ENCODE measurements at regions not wholly inside any gene's neighbourhood (a gene's known extent, or its start where the extent isn't known, plus 50 kb on each side); places are given as distances from the start of the nearest gene placed in this dataset.

DNA sequence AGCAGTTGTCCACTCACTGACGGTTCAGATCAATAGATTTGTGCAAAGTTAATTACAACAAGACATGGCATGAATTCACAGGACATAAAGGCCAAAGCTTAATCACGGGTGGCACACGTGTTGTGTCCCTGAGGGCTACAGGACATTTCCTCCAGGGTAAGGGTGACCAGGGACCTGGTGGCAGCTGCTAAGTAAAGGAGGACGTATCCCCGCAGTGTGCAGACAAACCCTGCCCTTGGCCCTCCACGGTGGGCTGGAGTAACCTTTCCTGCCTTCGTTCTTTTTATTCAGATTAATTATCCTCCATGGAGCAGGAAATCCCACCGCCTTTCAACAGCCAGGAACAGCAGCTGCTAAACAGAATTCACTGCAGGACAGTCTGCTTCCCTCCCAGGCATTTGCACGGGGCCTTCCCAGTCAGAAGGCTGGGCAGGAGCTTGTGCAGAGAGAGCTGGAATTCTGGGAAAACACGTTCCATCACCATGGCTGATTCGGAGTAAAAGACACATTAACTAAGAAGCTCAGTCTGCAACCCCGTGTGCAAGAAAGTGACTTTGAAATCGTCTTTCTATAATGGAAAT is 289.9 kb upstream of the SFSWAP start:
- Histone ChIP-seq H3K79me2 (ENCODE audit: insufficient read depth, low read length) (no peaks in the 10 kb centered on the region), H3K9ac (ENCODE audit: low read length) (no peak overlapping the region), H3K4me2 (ENCODE audit: low read length) (no peak overlapping the region), H3K4me1 (ENCODE audit: insufficient read depth, low read length, severe bottlenecking) (no peaks in the 10 kb centered on the region), H4K20me1 (ENCODE audit: insufficient read depth, low read length) (no peaks in the 10 kb centered on the region), H3K4me3 (ENCODE audit: low read depth, low read length, poor library complexity, severe bottlenecking) (no peak overlapping the region), H3K27me3 (ENCODE audit: insufficient read depth, low read length) (0 out of 2 replicates have a peak, but pooled peaks cover 4% of the 10 kb centered on the region), H3F3A (ENCODE audit: insufficient read depth, low read length) (no peaks in the 10 kb centered on the region), H3K36me3 (ENCODE audit: insufficient read depth, low read length) (no peaks in the 10 kb centered on the region), H3K27ac (ENCODE audit: low read depth, low read length, poor library complexity, severe bottlenecking) (no peak overlapping the region), H3K9me2 (ENCODE audit: low read depth, low read length) (no peaks in the 10 kb centered on the region), H3K9me3 (ENCODE audit: low read length) (no peaks in the 10 kb centered on the region), H2AFZ (ENCODE audit: low read length) (no peak overlapping the region)
- TF ChIP-seq EZH2 (IDR thresholded peaks at IDR 0.05; ENCODE audit: borderline replicate concordance, low read length), result no peak
- TF ChIP-seq, protein P1, sequence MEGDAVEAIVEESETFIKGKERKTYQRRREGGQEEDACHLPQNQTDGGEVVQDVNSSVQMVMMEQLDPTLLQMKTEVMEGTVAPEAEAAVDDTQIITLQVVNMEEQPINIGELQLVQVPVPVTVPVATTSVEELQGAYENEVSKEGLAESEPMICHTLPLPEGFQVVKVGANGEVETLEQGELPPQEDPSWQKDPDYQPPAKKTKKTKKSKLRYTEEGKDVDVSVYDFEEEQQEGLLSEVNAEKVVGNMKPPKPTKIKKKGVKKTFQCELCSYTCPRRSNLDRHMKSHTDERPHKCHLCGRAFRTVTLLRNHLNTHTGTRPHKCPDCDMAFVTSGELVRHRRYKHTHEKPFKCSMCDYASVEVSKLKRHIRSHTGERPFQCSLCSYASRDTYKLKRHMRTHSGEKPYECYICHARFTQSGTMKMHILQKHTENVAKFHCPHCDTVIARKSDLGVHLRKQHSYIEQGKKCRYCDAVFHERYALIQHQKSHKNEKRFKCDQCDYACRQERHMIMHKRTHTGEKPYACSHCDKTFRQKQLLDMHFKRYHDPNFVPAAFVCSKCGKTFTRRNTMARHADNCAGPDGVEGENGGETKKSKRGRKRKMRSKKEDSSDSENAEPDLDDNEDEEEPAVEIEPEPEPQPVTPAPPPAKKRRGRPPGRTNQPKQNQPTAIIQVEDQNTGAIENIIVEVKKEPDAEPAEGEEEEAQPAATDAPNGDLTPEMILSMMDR (IDR thresholded peaks at IDR 0.05; ENCODE audit: low read length), result no peak

DNA sequence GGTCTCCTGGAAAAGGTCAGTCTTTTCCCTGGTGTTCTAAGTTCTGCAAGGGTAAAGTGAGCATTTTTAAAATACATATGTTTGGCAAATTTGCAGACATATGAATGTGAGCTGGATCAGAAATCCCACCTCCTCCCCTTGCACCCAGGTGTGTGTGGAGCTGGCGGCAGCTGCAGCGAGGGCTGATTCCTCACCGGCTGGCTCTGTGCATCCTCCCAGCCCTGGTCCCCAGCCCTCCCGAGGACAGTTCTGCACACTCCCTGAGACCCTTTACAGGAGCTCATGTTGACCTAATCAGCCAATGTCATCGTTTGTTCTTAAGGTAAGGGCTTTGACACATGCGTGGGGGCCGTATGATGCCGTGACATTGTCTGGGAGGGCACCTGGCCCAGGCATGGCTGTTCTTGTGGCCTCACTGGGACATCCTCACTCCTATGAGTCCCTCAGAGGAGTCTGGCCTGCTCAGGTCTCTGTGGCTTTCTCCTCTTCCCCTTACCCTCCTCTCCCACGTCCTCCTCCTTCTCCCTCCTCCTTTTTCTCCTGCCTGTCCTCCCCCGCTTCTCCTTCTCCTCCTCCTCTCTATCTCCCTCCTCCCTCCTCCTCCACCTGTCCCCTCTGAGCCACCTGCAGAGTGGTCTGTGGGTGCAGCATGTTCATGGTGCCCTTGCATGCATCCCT is 289.2 kb upstream of the SFSWAP start:
- no peaks in the 10 kb centered on the region for H3K9me3 ChIP-seq (ENCODE audit: low read length)
- 0 out of 2 replicates have a peak, but pooled peaks cover 4% of the 10 kb centered on the region for H3K27me3 ChIP-seq (ENCODE audit: insufficient read depth, low read length)
- TF ChIP-seq, protein P1 (IDR thresholded peaks at IDR 0.05; ENCODE audit: low read length), result no peak
- no peak for TF ChIP-seq EZH2 (IDR thresholded peaks at IDR 0.05; ENCODE audit: borderline replicate concordance, low read length)

DNA sequence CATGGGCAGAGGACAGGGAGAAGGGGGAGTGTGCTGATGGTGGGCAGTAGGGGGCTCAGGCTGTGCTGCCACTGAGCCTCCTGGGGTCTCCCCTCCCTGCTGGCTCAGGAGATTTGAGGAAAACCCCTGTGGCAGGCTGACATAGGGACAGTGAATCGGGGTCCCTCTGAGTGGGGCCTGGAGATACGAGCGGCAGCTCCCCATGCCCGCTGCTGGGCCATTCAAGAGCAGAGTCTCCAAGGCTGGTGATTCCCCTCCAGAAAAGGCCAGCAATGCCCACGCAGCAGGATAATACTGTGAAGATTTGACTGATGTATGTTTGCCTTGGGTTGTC is 288.7 kb upstream of the SFSWAP start:
- Histone ChIP-seq H3K9me2 (ENCODE audit: low read depth, low read length) (no peaks in the 10 kb centered on the region), H3F3A (ENCODE audit: insufficient read depth, low read length) (no peaks in the 10 kb centered on the region), H3K4me2 (ENCODE audit: low read length) (no peak overlapping the region), H3K27ac (ENCODE audit: low read depth, low read length, poor library complexity, severe bottlenecking) (no peak overlapping the region), H3K9ac (ENCODE audit: low read length) (no peak overlapping the region), H3K79me2 (ENCODE audit: insufficient read depth, low read length) (no peaks in the 10 kb centered on the region), H2AFZ (ENCODE audit: low read length) (no peak overlapping the region), H3K36me3 (ENCODE audit: insufficient read depth, low read length) (no peaks in the 10 kb centered on the region), H4K20me1 (ENCODE audit: insufficient read depth, low read length) (no peaks in the 10 kb centered on the region), H3K4me3 (ENCODE audit: low read depth, low read length, poor library complexity, severe bottlenecking) (no peak overlapping the region), H3K27me3 (ENCODE audit: insufficient read depth, low read length) (0 out of 2 replicates have a peak, but pooled peaks cover 4% of the 10 kb centered on the region), H3K4me1 (ENCODE audit: insufficient read depth, low read length, severe bottlenecking) (no peaks in the 10 kb centered on the region), H3K9me3 (ENCODE audit: low read length) (no peaks in the 10 kb centered on the region)
- no peak for TF ChIP-seq EZH2 (IDR thresholded peaks at IDR 0.05; ENCODE audit: borderline replicate concordance, low read length)
- TF ChIP-seq, protein P1 (IDR thresholded peaks at IDR 0.05; ENCODE audit: low read length), result no peak

More for the DNA sequence above, 289.2 kb upstream of the SFSWAP start:
- H3K36me3 ChIP-seq (ENCODE audit: insufficient read depth, low read length), result no peaks in the 10 kb centered on the region
- H3K9ac ChIP-seq (ENCODE audit: low read length), result no peak overlapping the region
- no peaks in the 10 kb centered on the region for H3K9me2 ChIP-seq (ENCODE audit: low read depth, low read length)
- H4K20me1 ChIP-seq (ENCODE audit: insufficient read depth, low read length), result no peaks in the 10 kb centered on the region
- no peaks in the 10 kb centered on the region for H3K4me1 ChIP-seq (ENCODE audit: insufficient read depth, low read length, severe bottlenecking)
- H3K27ac ChIP-seq (ENCODE audit: low read depth, low read length, poor library complexity, severe bottlenecking), result no peak overlapping the region
- H3F3A ChIP-seq (ENCODE audit: insufficient read depth, low read length), result no peaks in the 10 kb centered on the region
- H3K4me3 ChIP-seq (ENCODE audit: low read depth, low read length, poor library complexity, severe bottlenecking), result no peak overlapping the region
- H3K79me2 ChIP-seq (ENCODE audit: insufficient read depth, low read length), result no peaks in the 10 kb centered on the region
- no peak overlapping the region for H3K4me2 ChIP-seq (ENCODE audit: low read length)
- H2AFZ ChIP-seq (ENCODE audit: low read length), result no peak overlapping the region

Measured in OCI-LY1 (cell line).